ENCODE measurements at regions not wholly inside any gene's neighbourhood (a gene's known extent, or its start where the extent isn't known, plus 50 kb on each side); places are given as distances from the start of the nearest gene placed in this dataset.

GRCh38 chr9:2424619-2425033, 197.0 kb upstream of the VLDLR start:
- TF ChIP-seq MYC (IDR thresholded peaks at IDR 0.05; ENCODE audit: low read depth, low read length) (no peak), EZH2 (IDR thresholded peaks at IDR 0.05; ENCODE audit: borderline replicate concordance, low read depth, low read length, severe bottlenecking) (no peak), CTCF (IDR thresholded peaks at IDR 0.05; ENCODE audit: extremely low read depth in 1 of 2, insufficient read depth in 1 of 2, low read depth in 1 of 2, low read length in 2 of 2) (no peak), POLR2AphosphoS5 (IDR thresholded peaks at IDR 0.05; ENCODE audit: insufficient read depth, low read depth, low read length) (no peak), POLR2A (IDR thresholded peaks at IDR 0.05; ENCODE audit: low read depth, low read length) (no peak), MAX (IDR thresholded peaks at IDR 0.05; ENCODE audit: insufficient read depth, insufficient read length) (no peak), JUN (IDR thresholded peaks at IDR 0.05; ENCODE audit: borderline replicate concordance, insufficient read depth, insufficient read length, low read depth) (no peak)
